Fibroblast of skin of right biceps (primary cell): ENCODE measurements at regions not wholly inside any gene's neighbourhood (a gene's known extent, or its start where the extent isn't known, plus 50 kb on each side); places are given as distances from the start of the nearest gene placed in this dataset.
A peak's percentile ranks its signal among the peaks of the same experiment; 100 is the strongest.

Experiments
- DNase-seq: peaks from one replicate; pipeline ENCODE4 v3.0.0-alpha.2; 2013

DNA sequence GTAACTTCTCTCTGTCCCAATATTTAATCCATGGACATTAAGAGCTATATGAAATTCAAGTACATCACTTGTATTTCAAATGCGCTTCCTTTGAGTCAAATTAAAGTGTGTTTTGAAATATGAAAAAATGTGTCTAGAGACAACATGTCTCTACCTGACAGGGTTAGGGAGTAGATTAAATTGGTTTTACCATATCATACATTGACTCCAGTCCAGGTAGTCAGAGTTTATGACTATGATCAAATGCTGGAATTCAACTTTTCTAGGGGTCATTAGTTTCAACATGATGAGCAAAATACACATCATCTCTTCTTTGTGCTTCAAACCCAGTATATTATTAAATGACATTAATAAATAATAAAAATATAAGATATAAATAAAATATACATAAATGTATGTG lies 259.2 kb downstream of the CDH10 start:
- DNase-seq: no peak

DNA sequence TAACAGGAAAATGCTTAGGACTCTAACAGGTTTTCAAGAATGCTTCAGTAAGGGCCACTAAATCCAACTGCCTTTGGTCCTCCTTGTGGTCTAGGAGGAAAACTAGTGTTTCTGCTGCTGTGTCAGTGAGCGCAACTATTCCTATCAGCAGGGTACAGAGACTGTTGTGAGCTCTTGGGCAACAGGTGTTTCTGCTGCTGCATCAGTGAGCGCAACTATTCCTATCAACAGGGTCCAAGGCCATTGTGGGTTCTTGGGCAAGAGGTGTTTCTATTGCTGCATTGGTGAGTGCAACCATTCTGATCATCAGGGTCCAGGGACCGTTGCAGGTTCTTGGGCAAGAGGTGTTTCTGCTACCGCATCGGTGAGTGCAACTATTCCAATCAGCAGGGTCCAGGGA lies 256.3 kb downstream of the CDH10 start:
- no peak for DNase-seq

DNA sequence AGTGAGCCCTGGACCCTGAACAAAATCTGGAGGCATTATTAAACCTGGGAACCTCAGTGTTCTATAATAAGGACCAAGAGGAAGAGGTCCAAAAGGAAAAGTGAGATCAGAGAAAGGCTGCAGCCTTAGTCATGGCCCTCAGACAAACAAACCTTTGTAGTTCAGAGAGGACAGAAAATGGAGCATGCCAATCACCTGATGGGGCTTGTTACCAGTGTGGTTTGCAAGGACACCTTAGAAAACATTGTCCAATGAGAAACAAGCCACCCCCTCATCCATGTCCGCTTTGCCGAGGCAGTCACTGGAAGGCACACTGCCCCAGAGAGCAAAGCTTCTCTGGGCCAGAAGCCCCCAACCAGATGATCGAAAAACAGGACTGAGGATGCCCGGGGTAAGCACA lies 254.8 kb downstream of the CDH10 start:
- no peak for DNase-seq

DNA sequence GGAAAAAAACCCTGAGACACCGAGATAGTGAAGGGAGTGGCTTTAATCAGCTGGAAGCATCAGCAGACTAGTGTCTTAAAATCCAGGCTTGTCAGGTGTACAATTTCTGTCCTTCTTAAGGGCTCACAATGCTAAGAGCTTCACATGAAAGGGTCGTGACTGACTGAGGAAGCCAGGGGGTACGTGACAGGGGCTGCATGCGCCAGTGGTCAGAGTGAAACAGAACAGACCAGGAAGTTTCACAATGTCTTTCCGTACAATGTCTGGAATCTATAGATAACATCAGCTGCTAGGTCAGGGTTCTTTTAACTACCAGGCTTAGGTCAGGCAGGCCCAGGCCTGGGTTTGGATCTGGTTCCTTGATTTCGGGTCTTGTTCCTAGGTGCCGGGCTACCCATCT lies 253.0 kb downstream of the CDH10 start:
- no peak for DNase-seq

DNA sequence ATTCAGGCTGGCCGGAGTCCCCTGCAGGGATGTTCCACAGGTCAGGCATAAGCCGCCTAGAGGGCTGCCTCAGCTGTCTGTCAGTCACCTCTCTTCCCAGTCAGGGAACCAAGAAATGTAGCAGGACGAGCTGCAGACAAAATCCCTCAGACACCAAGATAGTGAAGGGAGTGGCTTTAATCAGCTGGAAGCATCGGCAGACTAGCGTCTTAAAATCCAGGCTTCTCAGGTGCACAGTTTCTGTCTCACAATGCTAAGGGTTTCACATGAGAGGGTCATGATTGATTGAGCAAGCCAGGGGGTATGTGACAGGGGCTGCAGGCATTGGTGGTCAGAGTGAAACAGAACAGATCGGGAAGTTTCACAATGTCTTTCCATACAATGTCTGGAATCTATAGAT lies 247.2 kb downstream of the CDH10 start:
- DNase-seq: no peak

DNA sequence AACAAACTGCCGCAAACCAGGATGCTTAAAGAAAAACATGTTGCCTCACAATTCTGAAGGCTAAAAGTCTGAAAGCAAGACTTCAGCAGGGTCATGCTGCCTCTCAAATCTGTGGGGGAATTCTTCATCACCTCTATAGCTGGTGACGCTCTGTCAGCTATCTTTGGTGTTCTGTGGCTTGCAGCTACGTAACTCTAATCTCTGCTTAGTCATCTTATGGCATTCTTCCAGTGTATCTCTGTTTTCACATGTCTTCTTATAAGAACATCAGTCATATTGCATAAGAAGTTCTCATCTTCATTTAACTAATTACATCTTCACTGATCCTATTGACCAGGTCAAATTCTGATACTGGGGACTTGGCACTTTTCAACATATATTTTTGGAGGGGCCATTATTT lies 243.0 kb downstream of the CDH10 start:
- DNase-seq: peak; percentile 72

DNA sequence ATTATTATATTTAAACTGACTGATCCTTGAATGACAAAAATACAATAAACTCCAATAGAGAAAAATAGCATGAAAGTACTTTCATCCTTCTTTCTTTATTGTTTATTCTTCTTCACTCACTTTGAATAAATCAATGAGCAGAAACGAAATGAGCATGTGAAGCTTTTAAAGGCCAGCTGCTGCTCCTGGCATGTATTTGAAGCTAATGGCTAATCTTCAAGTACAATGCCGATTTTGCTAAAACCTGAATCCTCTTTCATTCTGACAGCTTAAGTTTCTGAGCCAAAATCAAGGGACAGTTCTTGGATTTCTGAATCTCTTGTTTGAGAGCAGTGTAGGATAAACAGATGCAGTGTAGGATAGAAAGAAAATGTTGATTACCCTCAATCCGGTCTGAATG lies 237.3 kb downstream of the CDH10 start:
- no peak for DNase-seq

DNA sequence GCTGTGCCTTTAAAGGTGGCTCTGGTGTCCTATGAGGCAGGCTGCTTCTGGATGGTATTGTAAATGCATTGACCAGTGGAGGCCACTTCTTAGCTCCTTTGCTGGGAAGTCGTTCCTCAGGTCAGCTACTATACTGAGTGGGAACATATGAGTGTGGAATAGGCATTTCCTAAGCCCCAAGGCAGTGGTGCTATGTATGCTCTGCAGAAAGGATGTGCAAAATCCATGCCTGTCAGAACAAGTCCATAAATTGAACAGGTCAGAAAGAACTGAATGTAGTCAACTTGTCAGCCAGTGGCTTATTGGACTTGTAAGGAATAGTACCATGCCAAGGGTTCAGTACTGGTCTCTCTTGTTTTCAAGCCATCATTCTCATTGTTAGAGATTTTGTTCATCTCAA lies 216.4 kb downstream of the CDH10 start:
- DNase-seq: no peak

DNA sequence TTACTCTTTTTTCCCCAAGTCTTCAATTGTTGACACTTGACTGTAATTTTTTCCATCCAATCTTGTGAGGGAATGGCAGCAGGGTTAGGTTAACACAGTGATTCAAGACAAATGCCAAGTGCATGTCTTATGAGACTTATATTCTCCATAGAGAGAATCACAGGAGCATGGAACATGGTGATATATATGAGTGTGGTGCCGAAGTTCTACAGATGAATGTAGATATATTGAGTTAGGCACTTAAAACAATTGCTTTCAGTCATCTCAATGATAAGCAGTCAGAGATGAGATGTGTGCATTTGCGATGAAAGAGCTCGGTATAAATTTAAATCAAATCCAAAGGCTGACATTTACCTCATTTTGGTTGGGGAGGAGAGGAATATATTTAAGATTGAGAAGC lies 211.2 kb downstream of the CDH10 start:
- DNase-seq: no peak
